Activated CD8-positive, alpha-beta memory T cell treated with anti-CD3 and anti-CD28 coated beads for 24 hours (primary cell): ENCODE measurements at regions not wholly inside any gene's neighbourhood (a gene's known extent, or its start where the extent isn't known, plus 50 kb on each side); places are given as distances from the start of the nearest gene placed in this dataset.

Experiments used
- DNase-seq: peaks from one replicate; pipeline ENCODE4 v3.0.0-alpha.2; 2020

DNA sequence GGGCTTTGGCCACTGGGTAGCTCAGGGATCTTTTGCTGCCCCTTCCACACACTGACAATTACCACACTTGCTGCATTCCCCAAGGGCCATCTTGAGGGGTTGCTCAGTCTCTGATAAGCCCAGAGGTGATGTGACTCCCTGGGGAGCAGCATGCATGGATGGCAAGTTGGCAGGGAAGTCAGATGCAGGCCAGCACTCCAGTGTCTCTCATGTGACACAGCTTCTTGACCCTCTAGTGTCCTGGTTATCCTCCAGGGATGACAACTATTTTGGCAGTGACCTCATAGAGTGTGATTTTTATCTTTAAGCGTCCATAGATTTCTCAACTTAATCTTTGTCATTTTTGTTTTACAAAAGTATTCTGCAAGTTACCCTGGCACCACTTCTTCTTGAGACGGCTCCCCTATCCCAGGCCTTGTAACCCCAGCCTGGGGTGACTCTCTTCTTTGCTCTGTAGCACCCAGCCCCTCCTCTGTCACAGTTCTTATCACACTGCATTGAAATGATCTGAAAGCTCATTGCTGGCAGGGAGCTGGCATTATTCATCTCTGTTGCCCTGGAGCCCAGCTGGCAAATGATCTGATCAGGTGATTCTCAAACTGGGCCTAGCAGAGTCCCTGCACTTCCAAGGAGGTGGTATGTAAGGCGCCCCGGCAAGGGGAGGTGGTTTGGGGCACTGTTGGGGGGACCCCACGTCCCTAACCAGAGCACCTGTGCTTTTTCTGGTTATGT lies 72.6 kb downstream of the TENT5C start:
- no peak for DNase-seq

DNA sequence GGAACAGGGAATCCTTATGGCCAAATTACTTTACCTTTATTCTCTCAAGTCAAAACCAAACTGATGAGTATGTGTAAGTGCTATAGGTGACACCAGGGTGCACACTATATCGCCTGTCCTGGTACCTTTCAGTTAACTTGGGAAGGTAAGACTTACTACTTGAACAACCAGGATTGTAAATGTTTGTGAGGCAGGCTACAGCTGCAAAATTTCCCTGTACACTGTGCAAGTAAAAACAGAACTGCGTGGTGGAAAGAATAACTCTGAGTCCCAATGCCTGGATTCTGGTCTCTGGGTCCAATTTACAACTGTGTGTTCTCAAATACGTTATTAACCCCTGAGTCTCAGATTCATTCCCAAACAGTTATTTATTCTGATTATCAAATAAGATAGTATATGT lies 73.5 kb downstream of the TENT5C start:
- no peak for DNase-seq

- no peak for DNase-seq
Measured at GRCh38 chr1:117679868-117680267, 74.0 kb downstream of the TENT5C start.

GRCh38 chr1:117680316-117681002 lies 74.6 kb downstream of the TENT5C start:
- no peak for DNase-seq

GRCh38 chr1:117681093-117681900 lies 75.4 kb downstream of the TENT5C start:
- no peak for DNase-seq

DNA sequence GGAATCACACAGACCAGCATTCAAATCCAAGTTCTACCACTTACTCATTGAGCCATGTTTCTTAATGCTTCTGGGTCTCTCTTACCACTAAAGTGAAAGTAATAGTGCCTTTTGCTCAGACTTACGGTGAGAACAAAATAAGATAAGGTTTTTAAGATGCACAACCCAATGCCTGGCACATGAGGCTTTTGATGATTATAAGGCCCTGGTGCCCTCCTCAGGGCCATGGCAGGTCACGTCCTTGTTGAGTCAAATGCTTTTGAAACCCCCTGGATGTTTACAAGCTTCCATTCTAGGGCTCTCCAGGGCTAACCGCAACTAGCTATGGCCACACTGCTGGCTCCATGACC lies 76.0 kb downstream of the TENT5C start:
- DNase-seq: no peak

GRCh38 chr1:117682372-117682771 lies 76.5 kb downstream of the TENT5C start:
- DNase-seq: no peak

DNA sequence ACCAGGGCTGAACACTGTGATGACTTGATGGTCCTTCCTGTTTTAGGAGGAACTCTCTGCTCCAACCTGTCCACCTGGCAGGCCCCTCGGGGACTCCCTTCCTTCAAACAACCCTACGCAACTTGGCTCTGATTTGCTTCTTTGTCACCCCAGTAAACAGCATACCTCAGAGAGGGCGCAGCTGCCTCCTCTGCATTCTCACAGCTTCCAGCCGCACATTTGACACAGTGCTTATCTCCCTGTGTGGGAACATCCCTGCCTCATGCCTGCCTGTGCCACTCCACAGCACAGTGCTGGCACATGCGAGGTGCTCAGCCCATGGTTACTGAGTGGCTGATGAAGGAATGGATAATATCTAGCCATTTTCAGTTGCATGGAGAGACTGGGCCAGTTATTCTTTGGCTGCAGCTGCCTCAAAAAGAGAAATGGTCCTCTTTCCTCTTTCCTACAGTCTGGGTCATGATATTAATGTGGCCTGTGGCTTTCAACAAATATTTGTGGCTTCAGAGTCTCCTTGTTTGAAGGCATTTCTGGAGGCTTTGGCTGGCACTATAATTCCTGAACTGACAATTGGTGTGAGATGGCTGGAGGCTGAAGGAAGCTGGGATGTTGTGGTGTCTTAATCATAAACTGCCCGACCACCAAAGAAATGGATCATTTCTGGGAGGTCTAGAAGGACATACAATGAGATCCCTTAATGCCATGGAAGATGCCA lies 77.9 kb downstream of the TENT5C start:
- DNase-seq: no peak

GRCh38 chr1:117685936-117686806 lies 80.3 kb downstream of the TENT5C start:
- DNase-seq: no peak

- DNase-seq: no peak
Measured at GRCh38 chr1:117686907-117687306, 81.1 kb downstream of the TENT5C start.

- DNase-seq: no peak
Measured at GRCh38 chr1:117689997-117690625, 84.3 kb downstream of the TENT5C start.

DNA sequence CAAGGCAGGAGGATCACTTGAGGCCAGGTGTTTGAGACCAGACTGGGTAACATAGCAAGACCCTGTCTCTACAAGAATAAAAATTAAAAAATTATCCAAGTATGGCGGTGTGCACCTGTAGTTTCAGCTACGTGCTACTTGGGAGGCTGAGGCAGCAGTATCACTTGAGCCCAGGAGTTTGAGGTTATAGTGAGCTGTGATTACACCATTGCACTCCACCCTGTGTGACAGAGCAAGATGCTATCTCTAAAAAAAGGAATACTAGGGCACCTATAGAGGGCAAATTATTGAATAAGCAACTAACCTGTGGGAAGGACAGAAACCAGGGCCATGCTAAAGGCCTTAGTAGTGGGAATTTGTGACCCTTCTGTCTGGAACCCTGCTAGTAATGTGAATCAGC lies 86.1 kb downstream of the TENT5C start:
- DNase-seq: no peak

- DNase-seq: no peak
Measured at GRCh38 chr1:117694543-117694942, 88.7 kb downstream of the TENT5C start.

GRCh38 chr1:117695796-117696490 lies 90.1 kb downstream of the TENT5C start:
- DNase-seq: no peak

DNA sequence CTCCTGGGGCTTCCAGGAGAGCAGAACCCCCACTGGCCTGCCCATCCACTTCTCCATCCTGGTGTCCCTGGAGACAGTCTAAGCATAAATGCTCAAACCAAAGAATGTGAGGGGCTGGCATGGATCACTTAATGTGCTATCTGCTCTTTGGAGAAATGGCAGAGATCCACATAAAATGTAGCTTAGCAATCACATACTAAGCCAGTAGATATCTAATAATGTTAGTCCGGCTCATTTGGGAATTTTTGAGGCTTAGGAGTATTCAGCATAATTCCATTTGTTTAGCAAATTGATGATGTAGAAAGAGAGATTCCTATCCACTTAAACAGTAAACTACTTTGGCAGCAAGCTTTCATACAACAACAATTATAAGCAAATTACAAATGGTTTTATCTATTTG lies 90.7 kb downstream of the TENT5C start:
- DNase-seq: no peak

- no peak for DNase-seq
Measured at GRCh38 chr1:117697220-117697781, 91.5 kb downstream of the TENT5C start.

DNA sequence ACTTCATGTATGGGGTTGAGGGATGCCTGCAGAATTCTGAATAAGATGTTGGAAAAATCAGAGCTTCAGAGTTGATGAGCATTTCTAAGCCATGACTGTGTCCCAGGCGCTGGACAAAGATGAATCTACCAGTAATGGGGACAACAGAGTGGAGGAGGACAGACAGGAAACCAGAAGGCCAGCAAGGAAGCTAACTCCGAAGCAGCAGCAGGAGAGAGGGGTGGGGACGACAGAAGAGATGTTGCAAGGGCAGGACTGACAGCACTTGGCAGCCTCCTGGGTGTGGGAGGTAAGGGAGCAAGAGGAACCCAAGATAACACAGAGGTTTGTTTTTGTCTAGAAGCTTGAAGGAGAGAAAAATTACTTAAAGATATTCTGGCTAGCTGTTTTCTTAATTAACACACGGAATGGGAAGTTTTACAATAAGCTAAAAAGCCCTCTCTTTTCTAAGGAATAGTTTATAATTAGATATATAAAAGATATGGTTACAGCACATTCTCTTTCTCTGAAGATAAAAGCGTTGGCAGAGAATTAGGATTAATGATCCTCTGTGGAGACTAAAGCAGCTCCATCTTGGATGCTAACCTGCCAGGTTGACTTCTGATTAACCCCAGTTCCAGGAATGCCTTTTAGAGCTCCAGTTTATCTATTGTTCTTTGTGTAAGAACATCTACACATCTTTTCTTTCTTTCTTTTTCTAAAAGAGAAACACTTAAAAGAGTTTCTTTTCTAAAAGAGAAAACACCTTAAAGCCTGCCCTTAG lies 92.7 kb downstream of the TENT5C start:
- DNase-seq: no peak

DNA sequence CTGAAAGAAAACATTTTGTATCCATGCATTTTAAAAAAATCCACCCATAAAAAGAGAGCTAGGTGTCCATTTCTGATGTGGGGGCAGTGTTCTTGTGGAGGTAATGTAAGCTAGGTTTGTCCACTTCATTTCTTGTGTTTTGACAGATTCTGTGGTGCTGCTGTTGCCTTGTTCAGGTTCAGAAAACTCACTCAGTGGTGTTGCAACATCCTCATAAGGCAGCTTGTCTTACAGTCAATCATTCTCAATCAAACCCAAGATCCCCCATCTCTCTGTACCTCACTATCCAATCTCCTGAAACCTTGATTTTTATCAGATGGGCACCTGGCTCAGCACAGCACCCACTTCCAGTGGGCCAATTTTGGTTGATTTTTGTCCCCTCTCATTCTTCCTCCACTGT lies 94.1 kb downstream of the TENT5C start:
- no peak for DNase-seq

DNA sequence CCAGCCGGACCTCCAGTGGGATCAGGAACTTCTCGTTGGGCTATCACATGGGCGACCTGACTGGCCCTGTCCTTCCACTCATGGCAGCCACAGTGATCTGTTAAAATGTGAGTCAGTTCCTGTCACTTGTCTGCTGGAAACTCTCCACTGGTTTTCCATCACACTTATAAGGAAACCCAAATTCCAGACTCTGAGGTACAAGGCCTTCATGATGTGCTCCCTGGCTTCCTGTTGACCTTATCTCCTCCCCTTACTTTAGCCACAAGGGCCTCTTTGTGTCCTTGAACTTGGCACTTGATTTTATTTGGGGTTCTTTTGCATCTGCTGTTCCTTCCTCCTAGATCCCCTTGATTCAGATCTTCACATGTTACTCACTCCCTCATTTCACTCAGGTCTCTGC lies 96.8 kb downstream of the TENT5C start:
- DNase-seq: no peak

DNA sequence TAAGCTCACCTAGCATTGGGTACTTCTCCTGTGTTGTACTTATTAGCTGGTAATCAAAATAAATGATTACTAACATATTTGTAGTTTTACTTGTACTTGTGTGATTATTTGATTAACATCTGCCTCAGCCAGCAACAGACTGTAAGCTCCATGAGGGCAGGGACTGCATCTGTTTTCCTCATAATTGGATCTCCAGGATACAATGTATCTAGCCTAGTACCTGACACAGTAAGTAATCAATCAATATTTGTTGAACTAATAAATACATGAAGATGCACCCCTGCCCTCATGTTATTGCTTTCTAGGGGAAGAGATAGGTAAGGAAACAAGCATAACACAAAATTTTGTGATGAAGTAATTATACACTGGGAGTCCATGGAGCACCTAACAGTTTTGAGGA lies 101.5 kb downstream of the TENT5C start:
- no peak for DNase-seq
